ENCODE measurements at regions not wholly inside any gene's neighbourhood (a gene's known extent, or its start where the extent isn't known, plus 50 kb on each side); places are given as distances from the start of the nearest gene placed in this dataset.

DNA sequence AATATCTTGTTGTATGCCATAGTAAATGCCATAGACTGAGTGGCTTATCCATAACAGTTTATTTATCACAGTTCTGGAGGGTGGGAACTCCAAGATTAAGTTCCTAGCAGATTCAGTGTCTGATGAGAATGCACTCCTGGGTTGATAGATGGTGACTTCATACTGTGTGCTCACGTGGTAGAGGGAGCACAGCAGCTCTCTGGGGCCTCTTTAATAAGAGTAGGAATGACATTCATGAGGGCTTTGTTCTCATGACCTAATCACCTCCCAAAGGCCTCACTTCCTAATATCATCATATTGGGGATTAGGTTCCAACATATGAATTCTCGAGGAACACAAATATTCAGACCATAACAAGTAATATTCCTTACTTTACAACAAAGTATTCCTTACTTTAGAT, 98.1 kb upstream of the SH3BP4 start:
- TF ChIP-seq, protein P1, sequence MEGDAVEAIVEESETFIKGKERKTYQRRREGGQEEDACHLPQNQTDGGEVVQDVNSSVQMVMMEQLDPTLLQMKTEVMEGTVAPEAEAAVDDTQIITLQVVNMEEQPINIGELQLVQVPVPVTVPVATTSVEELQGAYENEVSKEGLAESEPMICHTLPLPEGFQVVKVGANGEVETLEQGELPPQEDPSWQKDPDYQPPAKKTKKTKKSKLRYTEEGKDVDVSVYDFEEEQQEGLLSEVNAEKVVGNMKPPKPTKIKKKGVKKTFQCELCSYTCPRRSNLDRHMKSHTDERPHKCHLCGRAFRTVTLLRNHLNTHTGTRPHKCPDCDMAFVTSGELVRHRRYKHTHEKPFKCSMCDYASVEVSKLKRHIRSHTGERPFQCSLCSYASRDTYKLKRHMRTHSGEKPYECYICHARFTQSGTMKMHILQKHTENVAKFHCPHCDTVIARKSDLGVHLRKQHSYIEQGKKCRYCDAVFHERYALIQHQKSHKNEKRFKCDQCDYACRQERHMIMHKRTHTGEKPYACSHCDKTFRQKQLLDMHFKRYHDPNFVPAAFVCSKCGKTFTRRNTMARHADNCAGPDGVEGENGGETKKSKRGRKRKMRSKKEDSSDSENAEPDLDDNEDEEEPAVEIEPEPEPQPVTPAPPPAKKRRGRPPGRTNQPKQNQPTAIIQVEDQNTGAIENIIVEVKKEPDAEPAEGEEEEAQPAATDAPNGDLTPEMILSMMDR (IDR thresholded peaks at IDR 0.05) = no peak

DNA sequence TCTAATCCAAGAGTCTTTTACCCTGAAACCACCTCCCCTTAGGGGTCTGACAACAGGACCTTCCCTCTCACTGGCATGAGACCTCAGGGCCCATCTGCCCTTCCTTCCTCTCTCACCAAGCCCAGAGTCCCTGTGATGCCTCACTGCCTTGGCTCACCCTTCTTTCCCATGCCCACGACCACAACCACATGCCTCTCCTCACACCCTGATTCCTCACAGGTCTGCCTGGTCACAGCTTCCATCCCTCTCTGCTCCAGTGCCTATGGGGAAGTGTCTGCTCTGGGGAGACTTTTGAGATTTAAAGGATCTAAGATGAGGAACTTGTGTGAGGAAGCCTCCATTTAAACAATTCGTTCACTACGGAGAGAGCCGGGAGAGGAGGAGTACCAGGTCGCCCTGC, 98.9 kb upstream of the SH3BP4 start:
- TF ChIP-seq, protein P1 (IDR thresholded peaks at IDR 0.05) = no peak

DNA sequence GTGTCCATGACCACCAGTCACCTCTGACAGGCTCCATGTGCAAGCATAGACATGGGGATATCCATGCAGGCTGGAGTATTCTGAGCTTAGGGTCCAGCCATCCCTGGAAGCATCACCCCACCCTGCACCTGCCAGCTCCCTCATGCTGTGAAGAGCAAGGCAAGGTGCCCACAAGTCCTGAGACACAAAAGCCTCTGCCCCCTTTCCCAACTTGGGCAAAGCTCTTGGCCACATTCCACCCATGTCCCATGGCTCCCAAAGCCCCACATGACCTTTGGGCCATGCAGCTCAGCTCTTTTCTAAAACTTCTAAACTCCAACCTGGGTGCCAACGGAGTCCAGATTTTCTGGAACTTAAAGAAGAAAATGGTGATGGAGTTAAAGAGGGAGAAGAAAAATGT, 99.8 kb upstream of the SH3BP4 start:
- TF ChIP-seq, protein P1 (IDR thresholded peaks at IDR 0.05) = no peak

DNA sequence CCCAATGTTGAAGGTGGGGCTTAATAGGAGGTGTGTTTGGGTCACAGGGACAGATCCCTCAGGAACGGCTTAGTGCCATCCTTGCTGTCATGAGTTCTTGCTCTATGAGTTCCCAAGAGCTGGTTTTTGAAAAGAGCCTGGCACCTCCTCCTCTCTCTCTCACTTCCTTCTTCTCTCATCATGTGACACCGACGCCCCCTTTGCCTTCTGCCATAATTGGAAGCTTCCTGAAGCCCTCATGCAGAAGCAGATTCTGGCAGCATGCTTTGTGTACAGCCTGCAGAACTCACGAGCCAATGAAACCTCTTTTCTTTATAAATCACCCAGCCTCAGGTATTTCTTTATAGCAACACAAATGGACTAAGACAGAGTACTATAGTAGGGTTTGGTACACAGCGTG, 100.4 kb upstream of the SH3BP4 start:
- TF ChIP-seq, protein P1 (IDR thresholded peaks at IDR 0.05) = no peak

DNA sequence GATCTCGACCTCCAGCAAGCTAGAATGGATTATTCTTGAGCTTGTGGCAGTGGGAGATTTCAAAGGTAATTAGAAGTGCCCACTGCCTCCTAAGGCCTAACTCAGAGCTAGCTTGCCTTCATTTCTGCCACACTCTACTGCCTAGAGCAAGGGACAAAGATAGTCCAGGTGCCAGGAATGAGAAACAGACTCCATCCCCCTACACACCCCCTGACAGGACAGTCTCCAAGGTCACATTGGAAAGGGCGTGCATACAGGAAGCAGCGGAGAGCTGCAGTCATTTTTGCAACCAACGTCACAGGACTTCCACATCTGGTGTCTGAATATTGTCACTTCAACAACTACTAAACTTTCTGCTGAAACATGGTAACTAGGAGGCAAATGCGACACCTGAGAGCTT, 101.0 kb upstream of the SH3BP4 start:
- TF ChIP-seq, protein P1 (IDR thresholded peaks at IDR 0.05) = no peak

DNA sequence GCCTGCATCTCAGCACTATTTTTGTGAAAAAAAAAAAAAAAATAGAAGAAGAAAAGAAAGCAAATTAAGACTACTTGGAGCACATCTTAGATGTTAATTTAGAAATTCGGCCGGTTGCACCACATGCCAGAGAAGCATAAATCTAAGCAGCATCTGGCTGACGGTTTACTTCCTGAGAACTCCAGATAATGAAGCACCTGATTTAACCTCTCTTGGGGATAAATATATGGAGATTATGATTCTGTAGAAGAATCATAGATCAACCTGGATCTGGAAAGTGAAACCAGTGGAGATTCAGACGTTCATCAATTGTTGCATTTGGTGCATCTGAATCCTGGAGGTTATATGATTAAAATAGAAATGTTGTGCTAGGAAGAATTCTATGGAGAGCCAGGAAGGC, 102.1 kb upstream of the SH3BP4 start:
- TF ChIP-seq, protein P1 (IDR thresholded peaks at IDR 0.05) = no peak

DNA sequence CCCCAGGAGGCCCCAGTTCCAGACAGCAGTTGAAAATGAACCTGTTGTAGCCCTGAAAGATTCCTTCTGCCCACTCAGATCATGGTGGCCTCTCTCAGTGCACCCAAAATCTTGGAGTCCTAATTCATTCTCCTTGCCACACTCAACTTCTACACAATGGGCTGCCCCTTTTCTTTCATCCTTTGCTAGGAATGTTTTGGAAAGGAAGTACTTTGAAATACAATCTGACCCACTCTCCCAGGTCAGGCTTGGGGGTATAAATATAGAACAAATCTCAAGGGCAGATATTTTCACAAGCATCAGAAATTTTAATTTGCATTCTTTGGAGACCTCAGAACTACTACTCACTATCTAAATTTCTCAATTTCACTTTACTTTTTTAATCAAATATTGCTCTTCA, 103.2 kb upstream of the SH3BP4 start:
- TF ChIP-seq, protein P1 (IDR thresholded peaks at IDR 0.05) = no peak

DNA sequence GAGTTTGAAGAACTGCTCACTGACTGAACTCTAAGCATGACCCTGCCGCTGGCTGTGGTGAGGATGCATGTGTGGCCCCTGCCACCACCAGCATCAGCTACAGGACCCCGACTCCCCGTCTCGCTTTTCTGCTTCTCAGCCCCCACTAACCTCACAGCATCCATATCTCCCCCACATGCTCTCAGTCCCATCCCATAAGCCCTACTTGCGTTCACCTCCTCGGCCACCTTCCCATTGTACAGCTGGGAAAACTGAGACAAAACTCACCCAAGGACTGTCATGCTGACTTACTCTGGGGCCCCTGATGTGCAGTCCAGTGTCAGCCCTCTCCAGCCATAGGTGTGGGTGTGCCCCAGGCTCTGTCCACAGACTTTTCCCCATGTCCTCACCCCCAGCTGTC, 104.2 kb upstream of the SH3BP4 start:
- TF ChIP-seq, protein P1 (IDR thresholded peaks at IDR 0.05) = no peak
